Breast epithelium (tissue), 3 donors: ENCODE measurements at regions not wholly inside any gene's neighbourhood (a gene's known extent, or its start where the extent isn't known, plus 50 kb on each side); places are given as distances from the start of the nearest gene placed in this dataset.

ENCODE experiments used
- POLR2A ChIP-seq: fragments of 450-650 bp; IDR thresholded peaks from one replicate; pipeline ENCODE4 v1.6.1; 2016; ENCODE audit warnings: antibody characterized with exemption, mild to moderate bottlenecking, moderate library complexity
- POLR2AphosphoS5 ChIP-seq, 3 donors: sonication (generic); formaldehyde crosslinking; IDR thresholded peaks; one replicate each; pipeline ENCODE4 v1.6.1; 2017; ENCODE audit warnings: antibody characterized with exemption in 3 of 3
- TF ChIP-seq, protein P1 (sequence below), 3 donors: fragments of 450-650 bp; IDR thresholded peaks; one replicate each; pipeline ENCODE4 v1.5.1; 2016 to 2017; ENCODE audit warnings: antibody characterized with exemption in 3 of 3, mild to moderate bottlenecking in 3 of 3, moderate library complexity in 3 of 3

DNA sequence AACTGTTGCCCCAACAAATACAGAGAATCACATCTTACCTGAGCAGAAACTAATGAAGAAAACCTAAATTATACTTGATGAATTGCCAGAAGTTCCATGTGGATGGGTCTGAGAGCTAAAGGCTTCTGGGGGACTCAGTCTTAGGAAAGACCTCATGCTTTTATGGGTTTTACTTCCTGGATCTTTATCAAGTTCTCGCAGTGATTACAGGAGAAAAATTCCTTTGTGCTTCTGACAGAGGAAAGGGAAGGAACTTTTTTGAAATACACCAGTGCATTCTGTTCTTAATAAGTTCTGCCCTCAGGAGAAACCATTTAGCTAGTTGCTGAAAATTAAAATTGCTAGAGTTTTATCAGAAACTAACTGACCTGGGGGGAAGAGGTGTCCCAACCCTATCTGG, 203.9 kb upstream of the KITLG start:
- no peak for TF ChIP-seq POLR2A
- TF ChIP-seq, protein P1, sequence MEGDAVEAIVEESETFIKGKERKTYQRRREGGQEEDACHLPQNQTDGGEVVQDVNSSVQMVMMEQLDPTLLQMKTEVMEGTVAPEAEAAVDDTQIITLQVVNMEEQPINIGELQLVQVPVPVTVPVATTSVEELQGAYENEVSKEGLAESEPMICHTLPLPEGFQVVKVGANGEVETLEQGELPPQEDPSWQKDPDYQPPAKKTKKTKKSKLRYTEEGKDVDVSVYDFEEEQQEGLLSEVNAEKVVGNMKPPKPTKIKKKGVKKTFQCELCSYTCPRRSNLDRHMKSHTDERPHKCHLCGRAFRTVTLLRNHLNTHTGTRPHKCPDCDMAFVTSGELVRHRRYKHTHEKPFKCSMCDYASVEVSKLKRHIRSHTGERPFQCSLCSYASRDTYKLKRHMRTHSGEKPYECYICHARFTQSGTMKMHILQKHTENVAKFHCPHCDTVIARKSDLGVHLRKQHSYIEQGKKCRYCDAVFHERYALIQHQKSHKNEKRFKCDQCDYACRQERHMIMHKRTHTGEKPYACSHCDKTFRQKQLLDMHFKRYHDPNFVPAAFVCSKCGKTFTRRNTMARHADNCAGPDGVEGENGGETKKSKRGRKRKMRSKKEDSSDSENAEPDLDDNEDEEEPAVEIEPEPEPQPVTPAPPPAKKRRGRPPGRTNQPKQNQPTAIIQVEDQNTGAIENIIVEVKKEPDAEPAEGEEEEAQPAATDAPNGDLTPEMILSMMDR (IDR thresholded peaks at IDR 0.05) = no peak
- no peak for TF ChIP-seq POLR2AphosphoS5 (IDR thresholded peaks at IDR 0.05)
